ENCODE measurements at regions not wholly inside any gene's neighbourhood (a gene's known extent, or its start where the extent isn't known, plus 50 kb on each side); places are given as distances from the start of the nearest gene placed in this dataset.
"Not testable (repeated sequence)": the region's sequence is repeated elsewhere in the genome, so short reads cannot be mapped to it uniquely, and the experiment has no call there.

DNA sequence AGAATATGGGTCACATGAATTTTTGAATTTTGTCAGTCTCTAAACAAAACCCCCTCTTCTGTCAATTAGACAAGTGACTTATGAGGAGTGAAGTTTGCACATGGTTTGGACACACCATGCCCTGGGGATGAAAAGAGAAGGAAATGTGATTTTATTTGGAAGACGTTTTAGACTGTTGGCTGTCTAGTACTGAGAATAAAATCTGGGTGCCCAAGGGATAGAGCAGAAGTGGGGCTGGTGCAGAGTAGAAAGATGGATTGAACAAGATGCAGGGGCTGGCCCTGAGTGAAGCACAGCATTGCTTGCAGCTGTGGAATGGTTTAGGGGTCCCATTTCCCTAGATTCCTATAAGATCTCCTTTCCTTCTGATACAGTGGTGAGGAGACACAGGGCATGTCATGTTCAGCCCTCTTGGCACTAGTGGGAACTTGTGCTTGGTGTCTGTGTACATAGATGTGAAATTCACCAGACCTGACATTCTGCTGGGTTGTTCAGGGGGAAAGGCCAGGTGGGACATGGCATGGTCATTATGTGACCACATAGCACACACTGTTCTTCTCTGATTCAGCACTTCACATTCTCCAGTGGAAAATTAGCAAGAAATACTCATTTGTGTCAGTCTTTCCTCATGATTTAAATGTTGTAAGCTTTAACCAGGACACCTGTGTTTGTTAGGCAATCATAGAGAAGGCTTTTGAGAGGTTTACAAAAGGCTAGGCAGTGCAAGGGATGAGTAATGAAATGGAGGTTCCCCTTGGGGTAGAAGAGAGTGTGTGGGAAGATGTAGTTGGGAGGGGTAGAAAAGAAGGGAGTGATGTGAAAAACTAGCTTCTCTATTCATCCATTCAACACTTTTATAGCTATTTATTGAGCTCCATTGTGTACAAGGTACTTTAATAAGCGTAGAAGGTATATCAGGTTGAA is 202.3 kb upstream of the IGF1 start:
- Histone ChIP-seq H3K9ac (ENCODE audit: low read length) (no peak overlapping the region), H3K27me3 (ENCODE audit: control insufficient read depth in 1 of 2, insufficient read depth in 2 of 2, low read length in 2 of 2) (no peaks in the 10 kb centered on the region), H3K9me3 (ENCODE audit: low read length) (no peaks in the 10 kb centered on the region), H3K27ac (ENCODE audit: low read depth, low read length) (no peak overlapping the region), H3K4me3 (ENCODE audit: low read depth in 1 of 2, low read length in 2 of 2) (no peak overlapping the region), H3K36me3 (ENCODE audit: insufficient read depth, low read length) (no peaks in the 10 kb centered on the region), H3K4me1 (ENCODE audit: insufficient read depth, low read length) (no peaks in the 10 kb centered on the region)

- no peaks in the 10 kb centered on the region for H3K36me3 ChIP-seq (ENCODE audit: insufficient read depth, low read length)
- no peak overlapping the region for H3K9ac ChIP-seq (ENCODE audit: low read length)
- H3K27ac ChIP-seq (ENCODE audit: low read depth, low read length) = no peak overlapping the region
- H3K4me1 ChIP-seq (ENCODE audit: insufficient read depth, low read length) = no peaks in the 10 kb centered on the region
- H3K4me3 ChIP-seq (ENCODE audit: low read depth in 1 of 2, low read length in 2 of 2) = no peak overlapping the region
- no peaks in the 10 kb centered on the region for H3K9me3 ChIP-seq (ENCODE audit: low read length)
- no peaks in the 10 kb centered on the region for H3K27me3 ChIP-seq (ENCODE audit: control insufficient read depth in 1 of 2, insufficient read depth in 2 of 2, low read length in 2 of 2)
Observed at GRCh38 chr12:102681747-102682146, 201.4 kb upstream of the IGF1 start.

DNA sequence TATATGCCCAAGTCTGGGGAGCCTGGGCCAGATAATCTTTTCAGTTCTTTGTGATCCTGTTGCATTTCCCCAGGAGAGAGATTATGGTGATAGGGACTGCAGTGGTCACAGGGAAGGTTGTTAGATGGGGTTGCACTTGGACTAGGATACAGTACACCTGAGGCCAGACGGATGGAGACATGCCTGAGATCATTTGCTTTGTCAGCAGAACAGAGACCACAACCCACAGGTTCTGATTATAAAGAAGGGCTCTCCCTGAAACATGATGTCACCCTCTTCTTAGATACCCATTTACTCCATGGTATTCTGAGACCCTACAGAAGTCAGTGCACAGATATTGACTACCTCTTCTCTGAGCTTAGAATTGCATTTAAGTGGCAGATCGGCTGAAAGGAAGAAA is 200.9 kb upstream of the IGF1 start:
- Histone ChIP-seq H3K36me3 (ENCODE audit: insufficient read depth, low read length) (no peaks in the 10 kb centered on the region), H3K9me3 (ENCODE audit: low read length) (no peaks in the 10 kb centered on the region), H3K9ac (ENCODE audit: low read length) (no peak overlapping the region)

DNA sequence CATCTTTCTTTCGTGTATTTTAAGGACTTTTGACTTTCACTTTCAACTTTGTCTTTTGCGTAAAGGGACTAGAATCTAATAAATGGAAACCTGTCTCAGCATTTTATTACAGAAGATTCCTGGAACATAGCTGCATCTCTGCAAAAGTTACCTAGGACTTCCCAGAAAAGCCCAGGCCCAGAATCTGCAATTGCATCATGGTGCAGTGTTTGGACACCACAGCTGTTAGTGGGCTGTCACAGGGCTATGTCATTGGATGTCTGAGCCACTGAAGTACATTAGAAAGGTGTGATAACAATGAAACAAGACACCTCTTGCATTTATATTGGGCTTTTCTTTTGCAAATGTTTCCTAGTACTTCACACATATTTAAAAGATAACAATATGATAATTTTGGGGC is 199.9 kb upstream of the IGF1 start:
- Histone ChIP-seq H3K4me1 (ENCODE audit: insufficient read depth, low read length) (no peaks in the 10 kb centered on the region), H3K9me3 (ENCODE audit: low read length) (no peaks in the 10 kb centered on the region), H3K9ac (ENCODE audit: low read length) (no peak overlapping the region), H3K36me3 (ENCODE audit: insufficient read depth, low read length) (no peaks in the 10 kb centered on the region), H3K4me3 (ENCODE audit: low read depth in 1 of 2, low read length in 2 of 2) (no peak overlapping the region), H3K27ac (ENCODE audit: low read depth, low read length) (no peak overlapping the region), H3K27me3 (ENCODE audit: control insufficient read depth in 1 of 2, insufficient read depth in 2 of 2, low read length in 2 of 2) (no peaks in the 10 kb centered on the region)

More for the DNA sequence above, 200.9 kb upstream of the IGF1 start:
- Histone ChIP-seq H3K27ac (ENCODE audit: low read depth, low read length) (no peak overlapping the region), H3K27me3 (ENCODE audit: control insufficient read depth in 1 of 2, insufficient read depth in 2 of 2, low read length in 2 of 2) (no peaks in the 10 kb centered on the region), H3K4me1 (ENCODE audit: insufficient read depth, low read length) (no peaks in the 10 kb centered on the region), H3K4me3 (ENCODE audit: low read depth in 1 of 2, low read length in 2 of 2) (no peak overlapping the region)

- Histone ChIP-seq H3K27ac (ENCODE audit: low read depth, low read length) (no peak overlapping the region), H3K4me1 (ENCODE audit: insufficient read depth, low read length) (no peaks in the 10 kb centered on the region), H3K27me3 (ENCODE audit: control insufficient read depth in 1 of 2, insufficient read depth in 2 of 2, low read length in 2 of 2) (no peaks in the 10 kb centered on the region), H3K9ac (ENCODE audit: low read length) (no peak overlapping the region), H3K36me3 (ENCODE audit: insufficient read depth, low read length) (no peaks in the 10 kb centered on the region), H3K9me3 (ENCODE audit: low read length) (peaks cover 9% of the 10 kb centered on the region), H3K4me3 (ENCODE audit: low read depth in 1 of 2, low read length in 2 of 2) (no peak overlapping the region)
Observed at GRCh38 chr12:102676812-102677211, 196.4 kb upstream of the IGF1 start.

GRCh38 chr12:102675672-102676071 is 195.3 kb upstream of the IGF1 start:
- H3K4me1 ChIP-seq (ENCODE audit: insufficient read depth, low read length) = no peaks in the 10 kb centered on the region
- H3K36me3 ChIP-seq (ENCODE audit: insufficient read depth, low read length) = no peaks in the 10 kb centered on the region
- H3K4me3 ChIP-seq (ENCODE audit: low read depth in 1 of 2, low read length in 2 of 2) = no peak overlapping the region
- no peak overlapping the region for H3K27ac ChIP-seq (ENCODE audit: low read depth, low read length)
- H3K9me3 ChIP-seq (ENCODE audit: low read length) = peaks cover 9% of the 10 kb centered on the region
- no peak overlapping the region for H3K9ac ChIP-seq (ENCODE audit: low read length)
- H3K27me3 ChIP-seq (ENCODE audit: control insufficient read depth in 1 of 2, insufficient read depth in 2 of 2, low read length in 2 of 2) = no peaks in the 10 kb centered on the region

GRCh38 chr12:102673606-102674005 is 193.2 kb upstream of the IGF1 start:
- no peaks in the 10 kb centered on the region for H3K27me3 ChIP-seq (ENCODE audit: control insufficient read depth in 1 of 2, insufficient read depth in 2 of 2, low read length in 2 of 2)
- peaks cover 9% of the 10 kb centered on the region for H3K9me3 ChIP-seq (ENCODE audit: low read length)
- no peaks in the 10 kb centered on the region for H3K36me3 ChIP-seq (ENCODE audit: insufficient read depth, low read length)
- H3K4me3 ChIP-seq (ENCODE audit: low read depth in 1 of 2, low read length in 2 of 2) = no peak overlapping the region
- H3K27ac ChIP-seq (ENCODE audit: low read depth, low read length) = no peak overlapping the region
- H3K4me1 ChIP-seq (ENCODE audit: insufficient read depth, low read length) = peaks cover 5% of the 10 kb centered on the region
- H3K9ac ChIP-seq (ENCODE audit: low read length) = no peak overlapping the region

- H3K27me3 ChIP-seq (ENCODE audit: control insufficient read depth in 1 of 2, insufficient read depth in 2 of 2, low read length in 2 of 2); H3K4me1 ChIP-seq (ENCODE audit: insufficient read depth, low read length); H3K36me3 ChIP-seq (ENCODE audit: insufficient read depth, low read length); H3K9me3 ChIP-seq (ENCODE audit: low read length); H3K27ac ChIP-seq (ENCODE audit: low read depth, low read length); H3K4me3 ChIP-seq (ENCODE audit: low read depth in 1 of 2, low read length in 2 of 2); H3K9ac ChIP-seq (ENCODE audit: low read length): not testable (repeated sequence)
Observed at GRCh38 chr12:102672212-102672611, 191.8 kb upstream of the IGF1 start.

- Histone ChIP-seq H3K9ac (ENCODE audit: low read length) (no peak overlapping the region), H3K27me3 (ENCODE audit: control insufficient read depth in 1 of 2, insufficient read depth in 2 of 2, low read length in 2 of 2) (no peaks in the 10 kb centered on the region), H3K4me3 (ENCODE audit: low read depth in 1 of 2, low read length in 2 of 2) (no peak overlapping the region), H3K4me1 (ENCODE audit: insufficient read depth, low read length) (peaks cover 5% of the 10 kb centered on the region), H3K36me3 (ENCODE audit: insufficient read depth, low read length) (no peaks in the 10 kb centered on the region), H3K27ac (ENCODE audit: low read depth, low read length) (no peak overlapping the region), H3K9me3 (ENCODE audit: low read length) (peaks cover 8% of the 10 kb centered on the region)
Observed at GRCh38 chr12:102669056-102669455, 188.7 kb upstream of the IGF1 start.

- not testable (repeated sequence) for H3K4me1 ChIP-seq (ENCODE audit: insufficient read depth, low read length); H3K4me3 ChIP-seq (ENCODE audit: low read depth in 1 of 2, low read length in 2 of 2); H3K27ac ChIP-seq (ENCODE audit: low read depth, low read length); H3K9me3 ChIP-seq (ENCODE audit: low read length); H3K9ac ChIP-seq (ENCODE audit: low read length); H3K36me3 ChIP-seq (ENCODE audit: insufficient read depth, low read length); H3K27me3 ChIP-seq (ENCODE audit: control insufficient read depth in 1 of 2, insufficient read depth in 2 of 2, low read length in 2 of 2)
Observed at GRCh38 chr12:102666176-102666575, 185.8 kb upstream of the IGF1 start.

GRCh38 chr12:102659200-102659911 is 179.0 kb upstream of the IGF1 start:
- no peak overlapping the region for H3K27ac ChIP-seq (ENCODE audit: low read depth, low read length)
- no peaks in the 10 kb centered on the region for H3K27me3 ChIP-seq (ENCODE audit: control insufficient read depth in 1 of 2, insufficient read depth in 2 of 2, low read length in 2 of 2)
- no peaks in the 10 kb centered on the region for H3K4me1 ChIP-seq (ENCODE audit: insufficient read depth, low read length)
- no peaks in the 10 kb centered on the region for H3K36me3 ChIP-seq (ENCODE audit: insufficient read depth, low read length)
- no peaks in the 10 kb centered on the region for H3K9me3 ChIP-seq (ENCODE audit: low read length)
- H3K9ac ChIP-seq (ENCODE audit: low read length) = no peak overlapping the region
- no peak overlapping the region for H3K4me3 ChIP-seq (ENCODE audit: low read depth in 1 of 2, low read length in 2 of 2)
